ENCODE measurements at regions not wholly inside any gene's neighbourhood (a gene's known extent, or its start where the extent isn't known, plus 50 kb on each side); places are given as distances from the start of the nearest gene placed in this dataset.

DNA sequence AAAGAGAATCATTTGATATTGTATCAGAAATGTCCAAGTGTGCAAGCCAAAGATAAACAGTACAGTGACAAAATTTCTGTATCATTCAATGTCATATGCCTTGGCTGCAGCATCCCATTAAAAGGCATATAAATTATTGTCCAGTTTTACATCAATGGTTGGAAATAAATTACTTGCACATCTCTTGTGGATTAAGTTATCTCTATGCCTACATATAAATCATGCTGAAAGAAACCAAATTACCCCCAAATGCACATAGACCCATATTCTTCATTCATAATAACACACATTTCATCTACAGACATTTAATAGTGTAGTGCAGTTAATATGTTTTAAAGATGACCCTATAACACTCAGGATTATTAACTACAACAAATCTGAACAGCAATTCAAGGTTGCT, 1415.7 kb upstream of the PCDH9 start:
- no peak for TF ChIP-seq REST (IDR thresholded peaks at IDR 0.05; ENCODE audit: low read depth)
- no peak for TF ChIP-seq YY1 (IDR thresholded peaks at IDR 0.05; ENCODE audit: low read depth)
- TF ChIP-seq EP300 (IDR thresholded peaks at IDR 0.05; ENCODE audit: borderline replicate concordance): no peak
- no peak for TF ChIP-seq RAD21 (IDR thresholded peaks at IDR 0.05; ENCODE audit: low read depth)
- TF ChIP-seq TAF1 (IDR thresholded peaks at IDR 0.05; ENCODE audit: low read depth): no peak
- TF ChIP-seq FOXM1 (IDR thresholded peaks at IDR 0.05; ENCODE audit: borderline replicate concordance, low read depth): no peak
- TF ChIP-seq CREB1 (IDR thresholded peaks at IDR 0.05; ENCODE audit: low read depth): no peak
- no peak for TF ChIP-seq ZBTB7A (IDR thresholded peaks at IDR 0.05; ENCODE audit: low read depth)
- TF ChIP-seq CEBPB (IDR thresholded peaks at IDR 0.05): no peak
- TF ChIP-seq, protein P1, sequence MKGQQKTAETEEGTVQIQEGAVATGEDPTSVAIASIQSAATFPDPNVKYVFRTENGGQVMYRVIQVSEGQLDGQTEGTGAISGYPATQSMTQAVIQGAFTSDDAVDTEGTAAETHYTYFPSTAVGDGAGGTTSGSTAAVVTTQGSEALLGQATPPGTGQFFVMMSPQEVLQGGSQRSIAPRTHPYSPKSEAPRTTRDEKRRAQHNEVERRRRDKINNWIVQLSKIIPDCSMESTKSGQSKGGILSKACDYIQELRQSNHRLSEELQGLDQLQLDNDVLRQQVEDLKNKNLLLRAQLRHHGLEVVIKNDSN (IDR thresholded peaks at IDR 0.05): no peak
- TF ChIP-seq EGR1 (IDR thresholded peaks at IDR 0.05): no peak
